HFFc6 (cell line): ENCODE measurements at regions not wholly inside any gene's neighbourhood (a gene's known extent, or its start where the extent isn't known, plus 50 kb on each side); places are given as distances from the start of the nearest gene placed in this dataset.

Experiments
- DNase-seq: peaks from one replicate; pipeline ENCODE4 v3.0.0-alpha.2; 2018
- H3K27ac Mint-ChIP-seq: 2 replicates; pipeline ENCODE4 v1.8.0; 2020; ENCODE audit warnings: mild to moderate bottlenecking, mixed read lengths
- H3K27me3 Mint-ChIP-seq: 2 replicates; pipeline ENCODE4 v1.8.0; 2021; ENCODE audit warnings: mild to moderate bottlenecking, moderate library complexity, mixed read lengths; ENCODE audit not compliant: insufficient read depth
- H3K36me3 Mint-ChIP-seq: 2 replicates; pipeline ENCODE4 v1.8.0; 2021; ENCODE audit warnings: low read depth, mixed read lengths
- H3K4me1 Mint-ChIP-seq: 2 replicates; pipeline ENCODE4 v1.8.0; 2020; ENCODE audit warnings: low read depth, mixed read lengths
- H3K4me3 Mint-ChIP-seq: 2 replicates; pipeline ENCODE4 v1.8.0; 2020; ENCODE audit warnings: mild to moderate bottlenecking, moderate library complexity, mixed read lengths
- H3K9me3 Mint-ChIP-seq: 2 replicates; pipeline ENCODE4 v1.8.0; 2020; ENCODE audit warnings: mild to moderate bottlenecking, mixed read lengths
- TF ChIP-seq, protein P1 (sequence below): fragments of 200-600 bp; sonication (generic); IDR thresholded peaks from 2 replicates; pipeline ENCODE4 v1.5.0; 2021; ENCODE audit warnings: antibody characterized with exemption, mild to moderate bottlenecking

GRCh38 chr9:24602693-24603352 is 57.1 kb upstream of the IZUMO3 start:
- Mint-ChIP-seq H3K9me3 (peaks cover 27% of the 10 kb centered on the region), H3K27ac (no peak overlapping the region), H3K36me3 (no peaks in the 10 kb centered on the region), H3K4me3 (no peak overlapping the region), H3K27me3 (no peaks in the 10 kb centered on the region), H3K4me1 (no peaks in the 10 kb centered on the region)
- TF ChIP-seq, protein P1, sequence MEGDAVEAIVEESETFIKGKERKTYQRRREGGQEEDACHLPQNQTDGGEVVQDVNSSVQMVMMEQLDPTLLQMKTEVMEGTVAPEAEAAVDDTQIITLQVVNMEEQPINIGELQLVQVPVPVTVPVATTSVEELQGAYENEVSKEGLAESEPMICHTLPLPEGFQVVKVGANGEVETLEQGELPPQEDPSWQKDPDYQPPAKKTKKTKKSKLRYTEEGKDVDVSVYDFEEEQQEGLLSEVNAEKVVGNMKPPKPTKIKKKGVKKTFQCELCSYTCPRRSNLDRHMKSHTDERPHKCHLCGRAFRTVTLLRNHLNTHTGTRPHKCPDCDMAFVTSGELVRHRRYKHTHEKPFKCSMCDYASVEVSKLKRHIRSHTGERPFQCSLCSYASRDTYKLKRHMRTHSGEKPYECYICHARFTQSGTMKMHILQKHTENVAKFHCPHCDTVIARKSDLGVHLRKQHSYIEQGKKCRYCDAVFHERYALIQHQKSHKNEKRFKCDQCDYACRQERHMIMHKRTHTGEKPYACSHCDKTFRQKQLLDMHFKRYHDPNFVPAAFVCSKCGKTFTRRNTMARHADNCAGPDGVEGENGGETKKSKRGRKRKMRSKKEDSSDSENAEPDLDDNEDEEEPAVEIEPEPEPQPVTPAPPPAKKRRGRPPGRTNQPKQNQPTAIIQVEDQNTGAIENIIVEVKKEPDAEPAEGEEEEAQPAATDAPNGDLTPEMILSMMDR = no peak
- no peak for DNase-seq
